GM19043 (cell line): ENCODE measurements at regions not wholly inside any gene's neighbourhood (a gene's known extent, or its start where the extent isn't known, plus 50 kb on each side); places are given as distances from the start of the nearest gene placed in this dataset.
"Not testable (repeated sequence)": the region's sequence is repeated elsewhere in the genome, so short reads cannot be mapped to it uniquely, and the experiment has no call there.

Experiments used
- ATAC-seq: cut with Tn5 transposase; IDR thresholded peaks from one replicate; pipeline ENCODE4 v1.9.1; 2021; ENCODE audit warnings: low read depth; ENCODE audit not compliant: unreplicated experiment

DNA sequence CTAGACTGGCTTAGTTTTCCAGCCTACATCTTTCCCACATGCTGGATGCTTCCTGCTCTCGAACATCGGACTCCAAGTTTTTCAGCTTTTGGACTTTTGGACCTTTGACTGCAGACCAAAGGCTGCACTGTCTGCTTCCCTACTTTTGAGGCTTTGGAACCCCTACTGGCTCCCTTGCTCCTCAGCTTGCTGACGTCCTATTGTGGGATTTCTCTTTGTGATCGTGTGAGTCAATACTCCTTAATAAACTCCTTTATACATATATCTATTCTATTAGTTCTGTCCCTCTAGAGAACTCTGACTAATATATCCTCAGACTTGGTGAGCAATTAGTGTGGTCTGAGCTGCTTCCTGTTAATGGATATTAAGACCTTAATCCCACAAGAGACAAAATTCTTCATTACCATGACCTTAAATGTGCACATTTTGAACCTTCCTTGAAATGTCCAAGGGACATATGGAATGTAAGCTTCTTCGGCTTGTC lies 752.9 kb downstream of the CDH18 start:
- no peak for ATAC-seq

DNA sequence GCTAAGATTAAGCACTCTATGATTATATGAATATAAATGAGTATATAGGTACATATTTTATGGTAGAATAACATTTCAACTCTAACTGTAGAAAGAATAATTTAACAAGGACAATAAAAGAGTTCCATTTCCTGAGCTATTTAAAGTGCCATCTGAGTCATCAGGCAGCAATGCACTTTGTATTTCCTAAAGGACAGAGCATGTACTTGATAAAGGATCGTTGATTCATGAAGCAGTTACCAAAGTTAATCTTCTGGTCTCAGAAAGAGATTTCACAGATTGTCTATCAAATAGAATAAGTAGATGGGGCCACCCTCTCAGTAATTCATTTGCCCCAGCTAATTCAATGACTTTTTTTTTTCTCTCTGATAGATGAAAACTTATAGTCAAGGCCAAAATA lies 747.8 kb downstream of the CDH18 start:
- ATAC-seq, result no peak

DNA sequence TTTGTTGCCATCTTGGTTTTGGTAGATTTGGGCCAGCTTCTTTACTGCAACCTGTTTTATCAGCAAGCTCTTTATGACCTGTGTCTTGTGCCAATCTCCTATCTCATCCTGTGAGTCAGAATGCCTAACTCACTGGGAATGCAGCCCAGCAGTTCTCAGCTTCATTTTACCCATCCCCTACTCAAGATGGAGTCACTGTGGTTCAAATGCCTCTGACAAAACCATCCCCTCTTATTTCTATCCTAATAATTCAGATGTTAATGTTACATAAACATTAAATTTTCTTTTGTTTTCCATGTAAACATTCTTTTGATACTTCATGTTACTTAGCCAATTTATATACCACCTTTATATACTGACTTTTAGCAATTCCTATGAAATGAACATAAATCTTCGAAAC lies 746.3 kb downstream of the CDH18 start:
- no peak for ATAC-seq

DNA sequence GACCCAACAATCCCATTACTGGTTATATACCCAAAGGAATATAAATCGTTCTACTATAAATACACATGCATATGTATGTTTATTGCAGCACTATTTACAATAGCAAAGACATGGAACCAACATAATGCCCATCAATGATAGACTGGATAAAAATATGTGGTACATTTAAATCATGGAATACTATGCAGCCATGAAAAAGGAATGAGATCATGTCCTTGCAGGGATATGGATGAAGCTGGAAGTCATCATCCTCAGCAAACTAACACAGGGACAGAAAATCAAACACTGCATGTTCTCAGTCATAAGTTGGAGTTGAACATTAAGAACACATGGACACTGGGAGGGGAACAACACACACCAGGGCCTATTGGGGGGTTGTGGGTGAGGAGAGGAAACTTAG lies 741.8 kb downstream of the CDH18 start:
- not testable (repeated sequence) for ATAC-seq

DNA sequence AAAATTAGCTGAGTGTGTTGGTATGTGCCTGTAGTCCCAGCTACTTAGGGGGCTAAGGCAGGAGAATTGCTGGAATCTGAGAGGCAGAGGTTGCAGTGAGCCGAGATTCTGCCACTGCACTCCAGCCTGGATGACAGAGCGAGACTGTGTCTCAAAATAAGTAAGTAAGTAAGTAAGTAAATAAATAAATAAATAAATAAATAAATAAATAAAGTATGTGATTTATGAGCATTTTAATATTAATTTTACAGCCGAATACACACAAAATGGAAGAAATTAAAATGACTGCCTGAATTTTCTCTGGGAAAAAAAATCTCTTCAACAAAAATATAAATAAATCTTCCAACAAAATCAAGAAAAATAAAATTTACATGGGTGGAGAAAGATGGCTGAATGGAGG lies 740.7 kb downstream of the CDH18 start:
- ATAC-seq, result no peak

DNA sequence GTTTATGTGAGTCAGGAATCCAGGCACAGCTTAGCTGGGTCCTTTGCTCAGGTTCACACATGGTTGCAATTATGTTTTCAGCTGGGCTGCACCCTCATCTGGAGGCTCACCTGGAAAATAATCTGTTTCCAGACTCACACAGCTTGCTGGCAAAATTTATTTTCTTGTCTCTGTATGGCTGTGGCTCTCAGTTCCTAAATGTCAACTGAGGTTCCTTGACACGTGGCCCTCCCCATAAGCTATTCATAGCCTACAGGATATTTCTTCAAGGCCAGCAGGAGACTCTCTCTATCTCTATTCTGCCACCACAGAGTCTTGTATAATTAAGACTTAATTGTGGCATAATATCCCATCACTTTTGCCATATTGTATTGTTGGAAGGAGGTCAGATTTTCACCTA lies 732.0 kb downstream of the CDH18 start:
- no peak for ATAC-seq

DNA sequence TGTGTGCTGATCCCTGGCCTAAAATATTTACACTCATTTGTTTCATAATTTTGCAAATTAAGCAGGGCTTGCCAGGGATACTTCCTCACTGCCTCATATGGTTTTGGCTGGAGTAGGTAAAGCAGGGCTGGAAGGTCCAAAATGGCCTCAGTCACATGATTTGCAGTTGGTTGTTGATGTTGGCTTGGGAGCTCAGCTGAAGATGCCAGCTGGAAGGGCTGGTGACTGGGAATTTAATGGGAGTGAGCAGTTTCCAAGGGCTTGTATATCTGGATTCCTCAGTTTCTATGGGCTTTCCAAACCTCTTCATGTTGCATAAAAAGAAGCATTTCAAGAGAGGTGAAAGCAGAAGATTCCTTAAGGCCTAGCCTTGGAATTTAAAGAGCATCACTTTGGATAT lies 729.3 kb downstream of the CDH18 start:
- no peak for ATAC-seq

DNA sequence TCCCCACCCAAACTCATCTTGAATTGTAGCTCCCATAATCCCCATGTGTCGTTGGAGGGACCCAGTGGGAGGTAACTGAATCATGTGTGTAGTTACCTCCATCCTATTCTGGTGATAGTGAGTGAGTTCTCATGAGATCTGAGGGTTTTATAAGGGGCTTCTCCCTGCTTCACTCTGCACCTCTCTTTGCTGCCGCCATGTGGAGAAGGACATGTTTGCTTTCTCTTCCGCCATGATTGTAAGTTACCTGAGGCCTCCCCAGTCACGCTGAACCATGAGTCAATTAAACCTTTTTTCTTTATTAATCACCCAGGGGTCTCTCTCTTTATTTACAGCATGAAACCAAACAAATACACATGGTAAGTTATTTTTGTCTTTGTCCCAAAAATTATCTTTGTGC lies 726.1 kb downstream of the CDH18 start:
- no peak for ATAC-seq

DNA sequence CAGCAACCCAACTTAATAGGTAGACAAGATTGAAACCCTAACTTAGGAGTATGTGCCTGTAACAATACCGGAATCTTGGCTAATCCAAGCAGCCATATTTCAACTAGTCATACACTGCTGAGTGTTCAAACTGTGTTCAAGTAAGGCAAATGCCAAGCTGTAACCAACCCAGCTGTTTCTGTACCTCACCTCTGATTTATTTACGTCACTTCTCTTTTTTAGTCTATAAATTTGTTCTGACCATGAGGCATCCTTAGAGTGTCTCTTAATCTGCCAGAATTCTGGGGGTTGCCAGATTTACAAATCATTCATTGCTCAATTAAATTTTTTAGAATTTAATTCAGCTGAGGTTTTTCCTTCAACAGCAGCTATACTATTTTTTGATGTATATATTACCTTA lies 723.2 kb downstream of the CDH18 start:
- no peak for ATAC-seq

DNA sequence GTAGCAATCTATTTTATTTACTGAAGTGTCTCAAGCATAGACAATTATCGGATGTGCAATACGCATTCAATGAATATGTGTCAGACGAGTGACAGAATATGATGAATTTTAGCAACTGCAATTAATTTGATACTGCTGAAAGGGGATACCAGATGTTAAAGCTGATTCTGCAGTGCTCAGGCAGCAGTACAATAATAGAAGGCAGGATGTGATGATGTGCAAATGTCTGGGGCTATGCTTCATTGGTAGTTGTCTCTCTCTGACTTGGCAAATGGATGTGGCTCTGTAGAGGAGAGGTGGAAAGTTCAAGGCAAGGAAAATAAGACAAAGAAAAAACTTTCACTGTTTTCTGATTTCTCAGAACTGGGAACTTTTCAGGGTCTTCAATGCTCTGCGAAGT lies 721.2 kb downstream of the CDH18 start:
- no peak for ATAC-seq

DNA sequence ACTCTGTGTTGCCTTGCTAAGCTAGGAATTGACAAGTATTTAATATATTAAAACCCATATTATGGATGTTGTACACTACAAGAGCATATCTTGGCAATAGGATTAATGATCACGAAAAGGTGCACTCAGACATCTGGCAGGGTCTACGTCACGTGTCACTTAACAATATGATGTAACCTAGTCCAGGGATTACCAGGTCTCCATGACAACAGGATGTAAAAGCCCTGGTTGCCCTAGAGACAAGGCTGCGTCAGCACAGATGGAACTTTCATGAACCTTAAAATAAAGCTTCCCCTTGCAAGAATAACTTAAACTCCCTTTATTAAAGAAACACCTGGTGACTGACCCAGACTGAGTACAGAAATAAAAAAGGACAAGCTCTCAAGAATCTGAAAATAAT lies 717.8 kb downstream of the CDH18 start:
- ATAC-seq, result no peak

DNA sequence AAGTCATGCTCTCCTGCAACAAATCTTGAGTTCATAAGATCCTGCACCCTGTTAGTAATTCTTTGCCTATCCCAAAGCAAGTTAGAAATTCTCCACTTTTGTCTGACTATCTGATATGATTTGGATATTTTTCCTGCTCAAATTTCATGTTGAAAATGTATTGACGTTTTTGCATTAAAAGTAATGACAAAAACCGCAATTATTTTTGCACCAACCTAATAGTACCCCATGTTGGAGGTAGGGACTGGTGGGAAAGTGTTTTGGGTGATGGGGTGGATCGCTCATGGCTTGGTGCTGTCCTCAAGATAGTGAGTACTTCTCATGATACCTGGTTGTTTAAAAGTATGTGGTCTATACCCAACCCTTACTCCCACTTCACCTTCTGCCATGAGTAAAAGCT lies 713.4 kb downstream of the CDH18 start:
- ATAC-seq, result no peak

DNA sequence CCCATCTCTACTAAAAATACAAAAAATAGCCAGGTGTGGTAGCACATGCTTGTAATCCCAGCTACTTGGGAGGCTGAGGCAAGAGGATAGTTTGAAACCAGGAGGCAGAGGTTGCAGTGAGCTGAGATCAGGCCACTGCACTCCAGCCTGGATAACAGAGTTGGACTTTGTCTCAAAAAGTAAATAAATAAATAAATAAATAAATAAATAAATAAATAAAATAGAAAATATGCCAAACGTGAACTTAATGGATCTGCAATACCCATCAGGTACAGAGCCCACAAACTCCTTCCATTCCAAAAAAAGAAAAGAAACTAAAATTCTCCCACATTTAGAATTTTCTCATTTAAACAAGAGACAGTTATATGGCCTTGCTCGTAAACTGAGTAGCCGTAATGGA lies 702.7 kb downstream of the CDH18 start:
- no peak for ATAC-seq

DNA sequence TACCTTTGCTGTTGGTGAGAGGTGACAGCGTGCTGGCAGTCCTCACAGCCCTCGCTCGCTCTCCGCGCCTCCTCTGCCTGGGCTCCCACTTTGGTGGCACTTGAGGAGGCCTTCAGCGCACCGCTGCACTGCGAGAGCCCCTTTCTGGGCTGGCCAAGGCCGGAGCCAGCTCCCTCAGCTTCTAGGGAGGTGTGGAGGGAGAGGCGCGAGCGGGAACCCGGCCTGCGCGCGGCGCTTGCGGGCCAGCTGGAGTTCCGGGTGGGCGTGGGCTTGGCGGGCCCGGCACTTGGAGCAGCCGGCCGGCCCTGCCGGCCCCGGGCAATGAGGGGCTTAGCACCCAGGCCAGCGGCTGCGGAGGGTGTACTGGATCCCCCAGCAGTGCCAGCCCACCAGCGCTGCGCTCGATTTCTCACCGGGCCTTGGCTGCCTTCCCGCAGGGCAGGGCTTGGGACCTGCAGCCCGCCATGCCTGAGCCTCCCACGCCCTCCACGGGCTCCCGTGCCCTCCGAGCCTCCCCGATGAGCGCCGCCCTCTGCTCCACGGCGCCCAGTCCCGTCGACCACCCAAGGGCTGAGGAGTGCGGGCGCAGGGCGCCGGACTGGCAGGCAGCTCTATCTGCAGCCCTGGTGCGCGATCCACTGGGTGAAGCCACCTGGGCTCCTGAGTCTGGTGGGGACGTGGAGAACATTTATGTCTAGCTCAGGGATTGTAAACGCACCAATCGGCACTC lies 700.3 kb downstream of the CDH18 start:
- ATAC-seq, result not testable (repeated sequence)

DNA sequence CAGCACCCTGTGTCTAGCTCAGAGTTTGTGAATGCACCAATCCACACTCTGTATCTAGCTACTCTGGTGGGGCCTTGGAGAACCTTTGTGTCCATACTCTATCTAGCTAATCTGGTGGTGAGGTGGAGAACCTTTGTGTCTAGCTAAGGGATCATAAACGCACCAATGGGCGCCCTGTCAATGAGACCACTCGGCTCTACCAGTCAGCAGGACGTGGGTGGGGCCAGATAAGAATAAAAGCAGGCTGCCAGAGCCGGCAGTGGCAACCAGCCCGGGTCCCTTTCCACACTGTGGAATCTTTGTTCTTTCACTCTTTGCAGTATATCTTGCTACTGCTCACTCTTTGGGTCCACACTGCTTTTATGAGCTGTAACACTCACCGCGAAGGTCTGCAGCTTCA lies 699.7 kb downstream of the CDH18 start:
- not testable (repeated sequence) for ATAC-seq

DNA sequence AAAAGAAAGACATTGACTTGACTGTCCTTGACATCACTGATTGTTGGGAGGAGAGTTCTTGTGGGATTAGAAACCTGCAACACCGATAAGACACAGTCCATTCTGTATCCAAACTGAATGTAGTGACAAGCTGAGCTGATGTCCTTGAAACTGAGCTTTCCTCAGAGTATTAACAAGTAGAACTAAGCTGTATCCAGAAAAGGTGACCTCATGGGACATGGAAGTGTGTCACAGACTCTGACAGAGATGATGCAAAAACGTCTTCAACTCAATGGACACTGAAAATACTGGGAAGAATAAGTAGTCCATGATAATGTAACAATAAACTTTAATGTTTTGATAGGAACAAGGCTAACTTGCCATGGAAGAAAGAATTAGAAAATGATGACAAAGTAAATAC lies 690.1 kb downstream of the CDH18 start:
- no peak for ATAC-seq

DNA sequence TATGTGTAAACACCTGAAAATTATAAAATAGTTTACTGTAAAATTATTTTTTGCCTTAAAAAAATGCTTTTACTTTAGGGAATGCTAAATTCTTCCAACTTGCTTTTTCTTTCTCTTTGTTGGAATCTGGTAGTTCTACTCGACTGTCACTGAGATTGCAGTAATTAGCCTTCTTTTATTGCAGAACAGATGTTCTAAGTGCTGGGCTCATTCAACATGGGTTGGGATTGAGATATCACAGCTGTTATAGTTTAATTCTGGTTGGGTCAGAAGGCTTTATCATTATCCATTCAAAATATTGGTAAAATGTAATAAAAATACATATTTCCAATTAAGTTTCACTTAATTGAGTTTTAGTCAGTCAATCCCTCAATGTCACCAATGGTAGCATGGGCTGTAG lies 686.7 kb downstream of the CDH18 start:
- no peak for ATAC-seq

DNA sequence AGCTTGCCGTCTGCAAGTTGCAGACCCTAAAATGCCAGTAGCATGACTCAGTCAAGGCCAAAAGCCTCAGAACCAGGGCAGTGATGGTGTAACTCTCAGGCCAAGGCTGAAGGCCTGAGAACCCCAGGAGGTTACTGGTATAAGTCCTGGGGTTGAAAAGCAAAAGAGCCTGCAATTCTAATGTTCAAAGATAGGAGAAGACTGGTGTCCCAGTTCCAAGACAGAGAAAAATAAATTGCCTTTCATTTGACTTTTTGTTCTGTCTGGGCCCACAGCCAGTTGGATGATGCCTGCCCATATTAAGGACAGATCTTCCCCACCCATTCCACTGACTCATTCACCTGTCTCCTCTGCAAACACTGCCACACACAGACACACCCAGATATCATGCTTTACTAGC lies 673.2 kb downstream of the CDH18 start:
- no peak for ATAC-seq

DNA sequence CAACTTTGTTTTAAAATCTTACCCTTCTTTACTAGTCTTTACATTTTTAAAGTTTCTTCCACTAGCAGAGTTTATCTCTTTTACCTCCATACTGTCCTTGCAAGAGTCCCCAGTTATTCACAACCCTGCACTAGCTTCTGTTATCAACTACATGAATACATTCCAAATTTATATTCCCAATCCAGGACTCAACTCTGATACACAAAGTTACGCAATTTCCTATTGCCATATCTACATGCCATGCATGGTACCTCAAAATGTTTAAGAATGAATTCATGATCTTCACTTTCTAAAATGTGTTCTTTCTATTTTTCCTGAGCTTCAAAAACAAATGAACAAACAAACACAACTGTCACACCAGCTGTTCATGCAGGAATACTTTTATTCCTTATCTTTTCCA lies 668.7 kb downstream of the CDH18 start:
- no peak for ATAC-seq

DNA sequence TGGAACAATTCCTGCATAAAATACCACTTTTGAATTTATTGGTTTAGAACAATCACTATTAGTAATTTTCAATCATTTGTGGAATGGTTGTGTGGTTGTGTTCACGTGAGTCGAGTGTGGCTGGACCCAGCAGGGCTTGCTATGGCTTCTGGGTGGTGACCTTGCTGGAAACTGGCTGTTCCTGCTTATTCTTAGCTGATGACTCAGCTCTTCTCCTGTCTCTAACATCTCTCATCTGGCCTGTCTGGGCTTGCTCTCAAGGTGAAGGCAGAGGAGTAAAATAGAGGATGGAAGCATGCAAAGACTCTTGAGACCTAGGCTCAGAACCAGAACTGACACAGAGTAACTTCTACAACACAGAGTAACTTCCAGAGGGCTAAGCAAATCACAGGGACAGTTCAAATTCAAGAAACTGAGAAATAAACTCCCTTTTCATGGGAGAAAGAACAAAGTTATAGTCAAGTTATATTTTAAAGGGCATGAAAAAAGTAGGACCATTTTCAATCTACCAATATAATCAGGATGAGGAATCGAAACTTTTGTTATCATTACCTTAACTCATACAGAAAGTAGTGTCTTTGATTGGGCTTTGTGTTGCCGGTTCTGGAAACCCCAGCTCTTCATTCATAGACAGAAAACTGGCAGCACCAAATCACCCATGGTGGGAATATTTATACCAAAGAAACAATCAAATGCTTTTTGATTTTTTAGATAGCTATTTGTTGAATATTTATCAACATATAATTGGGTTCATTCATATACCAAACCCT lies 665.1 kb downstream of the CDH18 start:
- no peak for ATAC-seq

DNA sequence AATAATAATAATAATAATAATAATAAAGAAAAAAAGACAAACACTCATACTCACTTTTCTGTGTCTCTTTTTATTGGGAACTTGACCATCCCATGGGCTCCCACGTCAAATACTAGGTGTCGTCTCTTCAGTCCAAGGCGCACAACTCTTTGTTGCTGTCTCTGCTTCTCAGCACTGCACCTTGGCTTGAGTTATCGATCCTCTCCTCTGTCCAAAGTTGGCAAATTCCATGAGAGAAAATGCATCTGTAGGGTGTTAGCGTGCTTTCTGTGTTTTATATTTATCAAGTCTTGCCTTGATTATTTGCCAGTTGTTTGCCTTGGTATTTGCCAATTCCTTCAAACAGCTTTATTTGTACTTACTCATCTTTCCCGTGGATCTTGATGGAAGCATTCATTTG lies 653.7 kb downstream of the CDH18 start:
- ATAC-seq, result no peak

DNA sequence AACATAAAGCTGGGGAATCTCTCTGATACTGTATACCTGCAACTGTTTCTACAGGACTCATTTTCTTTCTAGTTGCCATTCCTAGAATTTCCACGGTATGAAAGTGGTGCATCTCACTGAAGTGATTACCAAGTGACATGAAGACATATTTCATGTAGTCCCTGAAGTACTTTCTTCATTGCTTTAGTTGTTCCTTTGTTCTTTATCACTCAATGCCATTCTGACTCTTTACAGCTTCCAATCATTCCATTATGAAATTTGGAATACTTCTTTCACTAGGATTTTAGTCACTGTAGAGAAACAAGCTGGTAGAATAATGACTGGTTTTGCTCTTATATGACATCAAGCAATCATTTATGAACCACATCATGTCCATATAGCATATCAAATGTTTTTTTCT lies 645.1 kb downstream of the CDH18 start:
- no peak for ATAC-seq
